B cell (primary cell): ENCODE measurements at regions not wholly inside any gene's neighbourhood (a gene's known extent, or its start where the extent isn't known, plus 50 kb on each side); places are given as distances from the start of the nearest gene placed in this dataset.

Experiments used
- ATAC-seq: fragments of 200-7000 bp; cut with Tn5 transposase; one replicate; pipeline ENCODE4 v1.10.0; 2021; ENCODE audit warnings: low read depth, mild to moderate bottlenecking, moderate number of reproducible peaks, moderate library complexity
- CTCF ChIA-PET: fragments of 350-600 bp; sonication (Branson Sonifier 250); formaldehyde crosslinking; loops from one replicate; lab custom pipeline; 2021; ENCODE audit warnings: antibody characterized with exemption, inconsistent platforms; lab: Charles Lee
- POLR2A ChIA-PET: fragments of 350-600 bp; sonication (Branson Sonifier 250); formaldehyde crosslinking; loops from one replicate; lab custom pipeline; 2021; ENCODE audit warnings: antibody characterized with exemption; lab: Charles Lee
- DNase-seq: peaks from one replicate; pipeline ENCODE4 v3.0.0; 2013
- H2AFZ ChIP-seq: 2 replicates; pipeline ENCODE4 v1.6.1; 2012; ENCODE audit warnings: mild to moderate bottlenecking, low read depth, low read length; ENCODE audit not compliant: insufficient read depth, poor library complexity, severe bottlenecking
- H3K27ac ChIP-seq, 2 donors: 1 replicate in 1 of 2; 2 replicates in 1 of 2; pipeline ENCODE4 v1.5.1; 2012 to 2013; ENCODE audit warnings: low read length in 2 of 2, mild to moderate bottlenecking in 2 of 2, moderate library complexity in 1 of 2
- H3K27me3 ChIP-seq, 4 experiments: fragments of 200-600 bp in 1 of 4; sonication (generic) in 1 of 4; replicated peaks in 1 of 4; 1 replicate in 2 of 4; 2 replicates in 2 of 4; pipeline versions ENCODE4 v1.6.1 to v1.7.0; 2013 to 2016; ENCODE audit warnings: low read length in 3 of 4, mild to moderate bottlenecking in 2 of 4, mixed read lengths in 1 of 4, moderate library complexity in 1 of 4; ENCODE audit not compliant: insufficient read depth in 4 of 4, control insufficient read depth in 3 of 4; ENCODE audit errors: control extremely low read depth in 1 of 4
- H3K36me3 ChIP-seq, 2 experiments: replicated peaks in 1 of 2; 1 replicate in 1 of 2; 2 replicates in 1 of 2; pipeline versions ENCODE4 v1.6.1 to v1.7.1; 2013; ENCODE audit warnings: low read length in 1 of 2; ENCODE audit not compliant: insufficient read depth in 2 of 2, control insufficient read depth in 1 of 2; ENCODE audit errors: control extremely low read depth in 1 of 2, extremely low read depth in 1 of 2
- H3K4me1 ChIP-seq, 2 donors: fragments of 200-600 bp in 1 of 2; sonication (generic) in 1 of 2; 1 replicate in 1 of 2; 2 replicates in 1 of 2; pipeline versions ENCODE4 v1.5.1 to v1.6.1; 2013 to 2017; ENCODE audit warnings: low read length in 2 of 2; ENCODE audit not compliant: control insufficient read depth in 2 of 2, insufficient read depth in 2 of 2
- H3K4me2 ChIP-seq: replicated peaks from 2 replicates; pipeline ENCODE3; 2012; ENCODE audit warnings: mild to moderate bottlenecking, low read depth, low read length; ENCODE audit not compliant: poor library complexity, severe bottlenecking
- H3K4me3 ChIP-seq, 5 experiments: fragments of 200-600 bp in 1 of 5; sonication (generic) in 1 of 5; 1 replicate in 3 of 5; 2 replicates in 2 of 5; pipeline versions ENCODE4 v1.5.1 to v1.7.0; 2011 to 2016; ENCODE audit warnings: low read length in 4 of 5, mild to moderate bottlenecking in 4 of 5, low read depth in 2 of 5, control low read depth in 1 of 5, moderate library complexity in 1 of 5; ENCODE audit not compliant: insufficient read depth in 1 of 5; ENCODE audit errors: control extremely low read depth in 1 of 5, extremely low read depth in 1 of 5
- H3K79me2 ChIP-seq: fragments of 200-600 bp; sonication (generic); one replicate; pipeline ENCODE4 v1.6.0; 2016; ENCODE audit warnings: low read length; ENCODE audit not compliant: control insufficient read depth, insufficient read depth
- H3K9ac ChIP-seq: fragments of 200-600 bp; sonication (generic); 2 replicates; pipeline ENCODE4 v1.6.1; 2017; ENCODE audit warnings: mild to moderate bottlenecking, low read length, moderate library complexity
- H3K9me3 ChIP-seq, 3 donors: one replicate each; pipeline versions ENCODE4 v1.6.1 to v1.7.1; 2013; ENCODE audit warnings: low read length in 2 of 3; ENCODE audit not compliant: control insufficient read depth in 2 of 3, insufficient read depth in 1 of 3; ENCODE audit errors: control extremely low read depth in 1 of 3
- H4K20me1 ChIP-seq: 2 replicates; pipeline ENCODE4 v1.6.0; 2012; ENCODE audit warnings: mild to moderate bottlenecking, low read length; ENCODE audit not compliant: insufficient read depth, control insufficient read depth, poor library complexity, severe bottlenecking
- H3K27ac Mint-ChIP-seq: one replicate; pipeline ENCODE4 v1.8.0; 2021; ENCODE audit warnings: mixed read lengths
- H3K27me3 Mint-ChIP-seq: one replicate; pipeline ENCODE4 v1.8.0; 2021; ENCODE audit warnings: mixed read lengths
- H3K4me1 Mint-ChIP-seq: one replicate; pipeline ENCODE4 v1.8.0; 2021; ENCODE audit warnings: mixed read lengths
- H3K4me3 Mint-ChIP-seq: one replicate; pipeline ENCODE4 v1.8.0; 2021; ENCODE audit warnings: mixed read lengths
- H3K9me3 Mint-ChIP-seq: one replicate; pipeline ENCODE4 v1.8.0; 2022; ENCODE audit warnings: mixed read lengths; ENCODE audit not compliant: insufficient read depth
- CTCF ChIP-seq: fragments of 200-600 bp; IDR thresholded peaks from one replicate; pipeline ENCODE4 v1.8.0; 2022; ENCODE audit warnings: antibody characterized with exemption, mild to moderate bottlenecking
- EZH2 ChIP-seq: IDR thresholded peaks from 2 replicates; pipeline ENCODE4 v1.6.1; 2012; ENCODE audit warnings: borderline replicate concordance, low read depth, mild to moderate bottlenecking, moderate library complexity, low read length; ENCODE audit not compliant: insufficient read depth, poor library complexity, severe bottlenecking
- WGBS: methylation state at CpG from one replicate; pipeline ENCODE4 v1.1.5; 2013; ENCODE audit warnings: missing lambda C conversion rate; ENCODE audit not compliant: insufficient coverage; 5-methylcytosine and 5-hydroxymethylcytosine counted together
- intact Hi-C: fragments of 100-400 bp; cut with micrococcal nuclease; formaldehyde crosslinking; loops from one replicate; pipeline ENCODE4 v1.10.0; 2022

DNA sequence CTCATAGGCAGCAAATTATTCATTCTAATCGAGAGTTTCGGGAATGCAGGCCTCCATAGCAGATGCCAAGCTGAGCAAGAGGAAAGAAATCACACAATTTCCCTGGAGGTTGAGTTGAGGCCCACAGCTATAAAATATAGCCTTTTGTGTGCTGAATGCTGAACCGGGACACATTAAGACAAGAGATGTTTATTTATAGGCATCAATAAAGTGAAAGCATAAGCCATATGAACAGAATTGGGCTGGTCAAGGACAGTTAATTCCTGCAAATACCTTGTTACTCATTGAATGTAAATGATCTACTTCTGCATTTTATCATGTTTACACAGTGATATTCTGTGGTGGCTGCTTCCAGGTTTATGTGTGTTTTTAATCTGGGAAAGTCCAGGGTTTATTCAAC lies 461.7 kb downstream of the KLF12 start:
- WGBS, result 50% methylated on average over 2 of the region's 3 CpGs
- no peak overlapping the region for H3K4me3 ChIP-seq
- H3K9me3 ChIP-seq, result no peaks in the 10 kb centered on the region
- Mint-ChIP-seq H3K27me3 (no peaks in the 10 kb centered on the region), H3K9me3 (no peaks in the 10 kb centered on the region), H3K4me1 (no peaks in the 10 kb centered on the region), H3K4me3 (no peak overlapping the region), H3K27ac (no peak overlapping the region)
- ChIA-PET CTCF (interaction anchor here (1.6 kb wide), 1 partner anchor 11 kb away, joined by 4 read pairs; no protein-coding TSS in a partner anchor), POLR2A (no interaction called here)
- TF ChIP-seq CTCF, result no peak
- no peak for TF ChIP-seq EZH2
- H3K4me2 ChIP-seq, result no peak overlapping the region
- H3K27me3 ChIP-seq, result no peaks in the 10 kb centered on the region
- no peak overlapping the region for H3K27ac ChIP-seq
- ATAC-seq, result no peak
- no peak for DNase-seq
- H3K36me3 ChIP-seq, result no peaks in the 10 kb centered on the region
- no peak overlapping the region for H2AFZ ChIP-seq
- no peak overlapping the region for H3K9ac ChIP-seq
- H4K20me1 ChIP-seq, result no peaks in the 10 kb centered on the region
- no peaks in the 10 kb centered on the region for H3K79me2 ChIP-seq
- intact Hi-C loops, result no loop called here
- no peaks in the 10 kb centered on the region for H3K4me1 ChIP-seq

- ChIA-PET CTCF (interaction anchor here (1.6 kb wide), 1 partner anchor 12 kb away, joined by 4 read pairs; no protein-coding TSS in a partner anchor), POLR2A (no interaction called here)
- TF ChIP-seq CTCF (no peak), EZH2 (no peak)
- no peaks in the 10 kb centered on the region for H3K27me3 Mint-ChIP-seq
- intact Hi-C loops, result no loop called here
- no peaks in the 10 kb centered on the region for H3K9me3 Mint-ChIP-seq
- Histone ChIP-seq H4K20me1 (no peaks in the 10 kb centered on the region), H3K27ac (no peak overlapping the region), H3K36me3 (no peaks in the 10 kb centered on the region), H3K4me1 (no peaks in the 10 kb centered on the region), H2AFZ (no peak overlapping the region), H3K27me3 (no peaks in the 10 kb centered on the region), H3K4me3 (no peak overlapping the region), H3K79me2 (no peaks in the 10 kb centered on the region), H3K9me3 (no peaks in the 10 kb centered on the region), H3K9ac (no peak overlapping the region), H3K4me2 (no peak overlapping the region)
- WGBS, result 100% methylated on average over 1 of the region's 5 CpGs
- no peaks in the 10 kb centered on the region for H3K4me1 Mint-ChIP-seq
- no peak for ATAC-seq
- DNase-seq, result no peak
- no peak overlapping the region for H3K4me3 Mint-ChIP-seq
- no peak overlapping the region for H3K27ac Mint-ChIP-seq
Measured at GRCh38 chr13:73671732-73672131, 462.5 kb downstream of the KLF12 start.
